GM12875 (cell line): ENCODE measurements at regions not wholly inside any gene's neighbourhood (a gene's known extent, or its start where the extent isn't known, plus 50 kb on each side); places are given as distances from the start of the nearest gene placed in this dataset.
"Not testable (repeated sequence)": the region's sequence is repeated elsewhere in the genome, so short reads cannot be mapped to it uniquely, and the experiment has no call there.

Experiments used
- H3K4me3 ChIP-seq: one replicate; pipeline ENCODE4 v1.5.1; 2011; ENCODE audit warnings: low read depth, low read length, control low read depth
- CTCF ChIP-seq: IDR thresholded peaks from 2 replicates; pipeline ENCODE4 v1.5.1; 2011; ENCODE audit warnings: low read depth, mild to moderate bottlenecking, control low read depth, inconsistent platforms, low read length, moderate library complexity, borderline replicate concordance; ENCODE audit not compliant: insufficient read depth

DNA sequence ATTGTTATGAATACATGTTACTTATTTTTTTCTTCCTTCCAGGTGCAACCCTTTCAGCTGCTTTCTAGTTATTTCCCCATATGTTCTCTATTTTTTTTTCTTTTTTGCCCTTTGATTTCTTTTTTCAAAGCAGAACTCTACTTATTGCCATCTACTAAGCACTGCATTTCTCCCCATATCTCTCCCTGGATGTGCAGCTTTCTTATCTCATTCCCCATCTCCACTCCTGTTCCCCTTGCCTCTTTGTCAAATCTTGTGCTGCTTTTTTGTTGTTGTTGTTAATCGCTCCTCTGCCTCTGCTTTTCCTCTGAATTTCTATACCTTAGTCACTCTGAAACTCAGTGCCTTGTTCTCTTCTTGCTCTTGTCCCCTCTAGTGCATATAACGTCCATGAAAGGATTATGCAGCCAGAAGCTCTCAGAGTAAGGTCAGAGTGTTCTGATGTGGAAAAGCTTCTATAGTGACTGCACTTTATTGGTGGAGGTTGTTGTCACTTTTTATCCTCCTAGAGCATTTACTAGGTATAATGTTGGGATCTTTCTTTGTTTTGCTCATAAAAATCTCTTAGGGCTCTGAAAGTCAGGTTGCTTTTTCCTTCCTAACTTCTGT, 51.1 kb upstream of the JADE1 start:
- no peak overlapping the region for H3K4me3 ChIP-seq
- TF ChIP-seq CTCF, result no peak

GRCh38 chr4:128757712-128758111, 51.8 kb upstream of the JADE1 start:
- H3K4me3 ChIP-seq, result no peak overlapping the region
- no peak for TF ChIP-seq CTCF

- no peak overlapping the region for H3K4me3 ChIP-seq
- no peak for TF ChIP-seq CTCF
Observed at GRCh38 chr4:128751354-128751753, 58.1 kb upstream of the JADE1 start.

DNA sequence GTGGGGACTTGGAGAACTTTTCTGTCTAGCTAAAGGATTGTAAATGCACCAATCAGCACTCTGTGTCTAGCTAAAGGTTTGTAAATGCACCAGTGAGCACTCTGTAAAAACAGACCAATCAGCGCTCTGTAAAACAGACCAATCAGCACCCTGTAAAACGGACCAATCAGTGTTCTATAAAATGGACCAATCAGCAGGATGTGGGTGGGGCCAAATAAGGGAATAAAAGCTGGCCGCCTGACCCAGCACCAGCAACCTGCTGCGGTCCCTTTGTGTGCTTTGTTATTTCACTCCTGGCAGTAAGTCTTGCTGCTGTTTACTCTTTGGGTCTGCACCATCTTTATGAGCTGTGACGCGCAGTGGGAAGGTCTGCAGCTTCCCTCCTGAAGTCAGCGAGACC, 67.8 kb upstream of the JADE1 start:
- not testable (repeated sequence) for H3K4me3 ChIP-seq

DNA sequence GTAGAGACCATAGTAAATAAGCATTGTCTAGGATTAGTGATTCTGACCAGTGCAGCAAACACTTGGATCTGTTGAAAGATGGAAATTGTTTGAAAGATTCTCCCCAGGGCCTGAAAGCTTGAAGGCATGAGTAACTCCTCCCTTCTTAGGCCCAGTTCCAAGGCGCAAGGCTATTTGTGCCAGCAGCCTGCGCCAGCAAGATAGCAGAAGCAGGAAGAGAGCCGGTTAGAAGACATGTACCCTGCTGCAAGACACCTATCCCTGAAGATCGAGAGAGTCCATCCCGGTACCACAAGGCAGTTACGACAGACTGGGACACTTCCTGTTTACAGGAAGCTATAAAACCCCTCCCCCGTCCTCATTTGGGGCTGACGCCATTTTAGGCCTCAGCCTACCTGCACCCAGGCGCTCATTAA, 72.4 kb upstream of the JADE1 start:
- no peak for TF ChIP-seq CTCF
- no peak overlapping the region for H3K4me3 ChIP-seq

- TF ChIP-seq CTCF, result no peak
- H3K4me3 ChIP-seq, result no peak overlapping the region
Observed at GRCh38 chr4:128735714-128736113, 73.8 kb upstream of the JADE1 start.

- no peak for TF ChIP-seq CTCF
- no peak overlapping the region for H3K4me3 ChIP-seq
Observed at GRCh38 chr4:128728190-128728589, 81.3 kb upstream of the JADE1 start.

DNA sequence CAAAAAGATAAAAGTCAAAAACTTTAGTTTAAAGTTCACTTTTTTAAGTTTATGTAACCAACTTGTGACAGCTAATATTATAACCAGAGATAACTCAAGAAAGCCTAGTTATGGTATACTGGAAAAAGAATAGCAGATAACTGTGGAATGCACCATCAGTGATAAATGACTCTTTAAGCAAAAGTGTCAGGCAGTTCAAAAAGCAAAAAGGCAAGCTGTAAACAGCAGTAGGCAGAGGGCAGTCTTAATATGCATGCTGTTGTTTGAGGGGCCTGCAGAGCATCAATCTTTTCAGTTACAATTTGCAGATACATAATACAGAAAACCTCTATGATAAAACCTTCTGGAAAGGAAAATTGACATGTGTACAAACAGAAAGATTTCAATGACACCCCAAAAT, 81.8 kb upstream of the JADE1 start:
- TF ChIP-seq CTCF, result no peak
- no peak overlapping the region for H3K4me3 ChIP-seq
